NCI-H2227 treated with DMSO at 0.1 percent for 48 hours (cell line): ENCODE measurements at regions not wholly inside any gene's neighbourhood (a gene's known extent, or its start where the extent isn't known, plus 50 kb on each side); places are given as distances from the start of the nearest gene placed in this dataset.

Source experiments
- DNase-seq: peaks from one replicate; lab custom pipeline; 2025; lab: John Stamatoyannopoulos, UW

DNA sequence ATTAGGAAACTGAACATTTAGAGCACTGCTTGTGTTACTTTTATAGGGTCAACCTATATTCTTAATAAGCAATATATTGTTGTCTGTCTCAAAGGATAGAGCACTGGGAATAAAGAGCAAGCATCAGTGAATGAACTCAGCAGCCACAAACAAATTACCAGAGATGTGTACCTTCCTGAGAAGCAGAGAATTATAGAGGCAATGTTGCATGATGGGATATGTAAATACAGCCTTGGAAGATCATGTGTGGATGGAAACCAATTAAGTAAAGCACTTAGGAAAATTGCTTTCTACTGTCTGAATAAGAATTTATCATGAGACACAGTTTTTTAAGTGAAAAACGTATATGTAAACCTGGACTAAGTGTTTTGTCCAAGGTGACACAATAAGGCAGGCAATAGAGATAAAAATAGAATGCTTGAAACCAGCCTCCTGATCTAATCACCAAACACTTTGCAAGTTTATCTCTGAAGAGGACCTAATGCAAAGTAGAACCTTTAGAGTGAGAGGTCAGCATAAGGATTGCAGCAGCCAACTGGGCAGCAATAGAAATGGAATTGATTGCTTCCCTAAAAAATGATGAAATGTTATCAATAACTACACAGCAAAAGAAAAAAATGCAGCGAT lies 848.0 kb downstream of the TUSC7 start:
- peak; percentile 15 for DNase-seq

DNA sequence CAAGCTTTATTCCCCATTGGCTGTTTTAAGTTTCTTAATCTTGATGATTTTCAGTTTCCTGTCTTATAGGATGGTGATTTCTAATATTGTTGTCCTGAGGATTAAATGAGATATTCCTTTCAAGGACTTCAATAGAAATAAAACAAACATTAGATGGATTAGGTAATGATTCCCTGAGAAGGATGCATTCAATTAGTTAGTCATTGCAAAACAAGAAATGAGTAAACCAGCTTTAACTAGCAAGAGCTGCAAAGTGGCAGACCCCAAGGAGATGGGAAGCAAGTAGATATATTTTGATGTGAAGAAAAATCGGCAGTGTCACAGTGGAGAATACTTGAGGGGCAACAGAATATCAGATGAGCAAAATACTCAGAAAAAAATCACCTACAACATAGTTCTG lies 849.1 kb downstream of the TUSC7 start:
- DNase-seq, result no peak

DNA sequence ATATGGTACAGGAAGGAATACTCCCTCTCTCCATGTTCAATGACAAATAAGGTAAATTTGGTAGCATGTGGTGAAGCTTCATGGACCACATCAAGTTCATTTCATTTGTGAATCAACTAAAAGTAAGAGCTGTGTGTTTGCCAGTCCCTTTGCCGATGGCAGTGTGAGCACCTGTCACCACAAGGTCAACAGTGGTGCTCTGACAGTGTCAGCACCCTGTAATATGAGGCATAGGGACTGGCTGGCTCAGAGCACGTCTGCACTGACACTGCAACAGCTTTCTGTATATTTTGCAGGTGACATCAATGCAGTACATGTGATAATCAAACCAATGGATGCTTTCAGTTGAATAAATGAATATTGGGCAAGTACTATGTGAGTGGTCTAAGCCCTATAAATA lies 852.4 kb downstream of the TUSC7 start:
- DNase-seq, result no peak

DNA sequence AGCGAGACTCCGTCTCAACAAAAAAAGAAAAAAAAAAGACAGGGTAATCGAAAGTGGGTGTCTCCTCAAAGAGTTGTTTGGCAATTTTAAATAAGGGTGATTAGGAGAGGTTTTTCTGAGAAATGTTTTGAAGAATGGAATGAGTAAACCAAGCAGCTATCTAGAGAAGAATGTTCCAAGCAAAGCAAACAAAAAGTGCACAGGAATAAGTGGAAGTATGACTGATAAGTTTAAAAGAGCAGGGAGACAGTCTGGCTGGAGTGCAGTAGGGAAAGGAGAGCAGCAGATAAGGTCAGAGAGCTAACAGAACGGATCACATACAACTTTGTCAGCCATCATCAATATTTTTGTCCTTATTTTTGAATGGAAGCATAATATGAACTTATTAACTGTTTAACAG lies 853.5 kb downstream of the TUSC7 start:
- DNase-seq, result no peak

DNA sequence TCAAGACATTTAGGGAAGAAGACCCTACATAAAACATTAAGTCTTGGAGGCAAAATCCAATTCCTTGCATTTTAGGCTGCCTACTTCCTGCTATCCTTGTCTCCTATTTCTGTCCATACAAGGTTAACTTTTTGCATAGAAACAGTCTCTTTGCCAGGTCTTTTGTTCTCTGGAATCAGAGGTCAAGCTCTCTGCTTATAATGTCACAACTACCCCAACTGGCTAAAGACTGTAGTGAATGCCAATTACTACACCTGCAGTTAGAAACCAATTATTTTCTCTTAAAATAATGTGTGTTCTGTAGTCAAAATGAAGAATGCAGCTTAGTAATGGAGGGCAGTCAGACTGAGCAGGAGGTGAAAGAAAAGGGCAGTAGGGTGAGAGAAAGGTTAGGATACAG lies 856.2 kb downstream of the TUSC7 start:
- DNase-seq, result no peak

DNA sequence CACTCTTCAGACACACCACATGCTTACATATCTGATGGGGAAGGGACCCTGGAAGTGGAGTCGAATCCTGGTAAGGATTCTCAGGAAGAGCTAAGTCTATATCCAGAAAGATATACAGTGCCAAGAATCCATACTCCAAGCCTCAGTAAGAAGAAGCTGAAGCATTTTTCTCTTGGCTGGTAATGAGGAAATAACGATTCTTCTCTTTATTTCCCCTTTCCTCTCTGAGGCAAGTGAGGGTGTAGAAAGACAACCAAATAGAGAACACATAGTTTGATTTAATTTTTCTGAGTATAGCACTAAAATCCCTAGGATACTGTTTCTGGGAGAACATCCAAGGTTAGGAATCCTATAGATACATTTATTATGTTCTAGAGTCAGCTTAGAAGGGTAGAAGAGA lies 857.3 kb downstream of the TUSC7 start:
- no peak for DNase-seq

DNA sequence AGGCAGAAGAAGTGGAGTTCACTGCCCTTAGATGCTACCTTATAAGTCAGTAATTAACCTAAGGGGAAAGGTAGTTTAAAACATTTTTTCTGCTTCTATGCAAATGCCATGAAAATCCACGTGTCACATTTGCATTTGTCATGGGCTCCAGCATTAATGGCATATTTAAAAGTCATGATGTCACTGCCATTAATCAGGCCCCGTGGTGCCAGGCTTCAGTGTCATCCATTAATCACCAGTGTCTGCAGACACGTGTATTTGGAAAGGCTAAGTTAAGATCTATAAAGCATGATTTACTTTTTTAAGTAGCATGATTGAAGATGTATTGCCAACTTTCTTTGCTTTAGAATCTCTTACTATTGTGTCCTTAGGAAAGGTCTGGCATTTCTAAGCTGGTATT lies 857.8 kb downstream of the TUSC7 start:
- DNase-seq, result no peak

DNA sequence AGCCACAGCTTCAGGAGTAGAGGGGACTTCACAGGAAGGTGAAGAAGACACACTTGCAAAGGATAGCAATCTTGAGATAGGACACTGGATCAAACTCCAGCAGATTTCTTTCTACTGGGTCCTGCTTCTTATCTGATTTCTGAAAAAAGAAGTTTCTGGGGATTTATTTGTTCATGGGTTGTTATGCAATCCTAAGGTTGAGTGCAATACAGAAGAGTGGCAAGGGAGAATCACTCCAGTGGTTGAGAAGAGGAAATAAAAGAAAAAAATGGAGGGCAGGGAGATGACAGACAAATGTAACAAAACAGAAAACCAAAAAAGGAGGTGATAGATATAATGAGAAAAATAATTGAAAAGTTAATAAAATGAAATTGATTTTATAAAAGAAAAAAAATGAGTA lies 858.3 kb downstream of the TUSC7 start:
- DNase-seq, result no peak

DNA sequence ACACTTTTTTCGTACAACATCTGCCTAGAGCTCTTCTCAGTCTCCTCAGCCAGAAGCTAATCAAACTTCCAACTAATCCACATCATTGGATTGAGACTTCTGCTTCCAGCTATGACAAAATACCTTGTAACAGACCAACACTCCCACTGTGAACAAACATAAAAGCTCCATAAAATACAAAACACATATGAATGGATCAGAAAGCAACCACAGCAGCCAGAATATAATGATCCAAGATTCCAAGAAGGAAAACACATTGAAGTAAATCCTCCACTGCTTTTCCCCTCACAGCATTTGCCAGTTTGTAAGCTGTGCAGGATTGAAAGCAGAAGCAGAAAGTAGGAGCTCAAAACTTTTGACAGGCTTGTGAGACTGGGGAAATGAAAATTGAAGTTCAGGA lies 863.2 kb downstream of the TUSC7 start:
- DNase-seq, result no peak

DNA sequence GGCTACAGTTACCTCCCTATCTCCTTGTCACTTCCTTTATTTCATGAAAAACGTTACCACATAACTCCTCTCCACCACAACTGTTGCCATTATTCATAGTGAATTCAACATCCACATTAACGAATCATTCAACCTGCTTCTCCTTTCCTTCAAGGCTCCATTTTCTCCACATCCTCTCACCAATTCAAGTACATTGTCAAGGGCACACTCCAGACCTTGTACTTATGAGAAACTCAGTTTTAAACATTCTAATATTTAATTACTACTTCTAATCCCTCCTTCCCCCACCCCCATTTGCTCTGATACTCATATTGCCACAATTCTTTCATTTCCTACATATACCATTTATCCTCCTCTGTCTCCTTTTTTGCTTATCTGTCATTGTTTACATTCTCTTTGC lies 871.2 kb downstream of the TUSC7 start:
- DNase-seq, result no peak

DNA sequence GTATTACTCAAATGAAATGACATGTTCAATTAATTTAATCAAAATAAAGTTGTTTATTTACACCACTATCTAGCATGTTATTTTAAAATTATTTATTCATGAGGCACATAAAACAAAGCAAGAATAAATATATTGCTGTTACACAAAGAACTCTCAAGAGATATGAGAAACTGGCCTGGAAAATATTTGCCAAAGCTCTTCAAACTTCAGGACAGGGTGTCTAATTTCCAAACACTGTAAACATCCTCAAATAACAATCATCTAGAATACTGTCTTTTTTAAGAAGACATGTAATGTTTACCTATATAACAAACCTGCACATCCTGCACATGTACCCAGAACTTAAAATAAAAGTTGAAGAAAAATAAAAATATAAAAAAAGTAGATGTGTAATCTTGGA lies 876.6 kb downstream of the TUSC7 start:
- DNase-seq, result no peak

DNA sequence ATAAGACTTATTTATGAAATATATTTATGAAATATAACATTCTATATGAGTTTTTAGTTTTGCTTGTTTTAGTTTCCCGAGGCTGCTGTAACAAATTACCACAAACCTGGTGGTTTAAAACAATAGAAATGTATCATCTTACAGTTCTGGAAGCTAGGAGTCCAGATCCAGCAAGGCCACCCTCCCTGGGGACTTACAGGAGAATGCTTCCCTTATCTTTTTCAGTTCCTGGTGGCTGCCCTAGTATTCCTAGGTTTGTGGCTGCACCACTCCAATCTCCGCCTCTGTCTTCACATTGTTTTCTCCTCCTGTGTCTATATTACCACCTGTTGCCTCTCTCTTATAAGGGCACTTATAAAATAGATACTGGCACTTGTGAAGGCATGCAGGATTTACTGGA lies 877.8 kb downstream of the TUSC7 start:
- DNase-seq, result no peak

DNA sequence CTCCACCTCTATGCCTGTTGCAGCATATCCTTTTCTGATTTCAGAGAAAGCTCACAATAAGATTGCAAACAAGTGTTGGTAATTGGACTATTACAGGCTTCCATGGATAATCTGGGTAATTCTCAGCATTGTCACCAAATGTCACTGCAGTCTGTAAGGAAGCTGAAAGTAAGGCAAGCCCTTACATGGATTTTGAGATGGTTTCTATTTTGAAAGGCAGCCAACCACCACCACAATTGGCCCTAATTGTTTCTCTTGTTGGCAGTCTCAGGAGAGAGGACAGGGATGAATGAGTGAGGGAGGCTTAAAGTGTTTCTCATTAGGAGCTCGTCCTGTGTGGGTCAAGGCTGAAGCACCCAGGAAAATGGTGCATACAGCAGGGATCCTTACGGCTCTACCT lies 879.9 kb downstream of the TUSC7 start:
- DNase-seq, result peak; percentile 63

DNA sequence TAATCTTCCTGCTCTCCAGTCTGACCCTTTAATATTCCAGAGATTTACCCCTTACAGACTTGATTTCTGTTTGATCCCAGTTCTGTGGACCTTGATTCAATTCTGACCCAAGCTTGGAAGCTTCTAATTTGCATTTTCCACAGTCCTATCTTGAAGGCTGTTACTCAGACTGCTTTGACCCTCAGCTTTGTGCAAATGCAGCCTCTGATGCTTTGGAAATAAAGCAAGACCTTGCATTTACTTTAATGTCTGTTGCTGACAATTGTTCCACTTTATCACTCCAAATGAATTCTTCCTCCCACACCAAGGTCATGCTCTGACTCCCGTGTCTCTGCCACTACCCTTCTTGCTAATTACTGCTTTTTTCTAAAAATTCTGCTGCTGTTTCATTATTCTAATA lies 886.0 kb downstream of the TUSC7 start:
- no peak for DNase-seq

DNA sequence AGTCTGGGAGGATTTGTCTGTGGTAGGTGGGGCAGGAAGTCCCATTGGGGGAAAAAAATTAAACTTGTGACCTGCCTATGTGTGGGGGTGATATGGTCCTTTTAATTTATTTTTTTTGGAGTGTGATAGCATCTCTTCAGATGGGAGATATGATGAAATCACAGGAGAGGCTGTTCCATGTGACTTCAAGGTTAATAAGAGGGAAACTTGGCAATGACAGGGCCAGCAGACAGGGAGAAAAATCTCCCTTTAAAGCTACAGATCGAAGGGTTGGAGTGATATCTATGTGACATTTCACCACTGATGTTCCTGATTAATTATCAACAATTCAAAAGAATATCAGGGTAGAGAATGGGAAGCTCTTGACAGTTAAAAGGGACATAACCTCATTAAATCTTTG lies 886.9 kb downstream of the TUSC7 start:
- DNase-seq, result no peak

DNA sequence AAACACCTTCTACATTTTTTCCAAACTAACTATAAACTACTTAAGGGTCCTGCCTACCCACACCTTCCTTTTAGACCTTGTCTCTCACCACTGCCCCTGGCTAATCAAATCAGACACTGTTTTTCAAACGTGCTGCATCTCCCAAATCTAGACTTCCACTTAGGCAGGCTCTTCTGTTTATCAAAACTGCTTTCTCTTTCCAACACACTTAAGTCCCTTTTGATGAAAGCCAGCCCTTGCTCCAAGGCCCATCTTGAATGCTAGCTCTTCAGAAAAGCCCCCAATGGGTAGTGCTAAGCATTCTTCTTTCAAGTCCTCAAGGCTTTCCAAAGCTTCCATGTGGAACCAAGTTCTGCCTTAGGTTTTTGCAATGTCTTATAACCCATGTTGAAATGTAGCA lies 888.3 kb downstream of the TUSC7 start:
- DNase-seq, result no peak

DNA sequence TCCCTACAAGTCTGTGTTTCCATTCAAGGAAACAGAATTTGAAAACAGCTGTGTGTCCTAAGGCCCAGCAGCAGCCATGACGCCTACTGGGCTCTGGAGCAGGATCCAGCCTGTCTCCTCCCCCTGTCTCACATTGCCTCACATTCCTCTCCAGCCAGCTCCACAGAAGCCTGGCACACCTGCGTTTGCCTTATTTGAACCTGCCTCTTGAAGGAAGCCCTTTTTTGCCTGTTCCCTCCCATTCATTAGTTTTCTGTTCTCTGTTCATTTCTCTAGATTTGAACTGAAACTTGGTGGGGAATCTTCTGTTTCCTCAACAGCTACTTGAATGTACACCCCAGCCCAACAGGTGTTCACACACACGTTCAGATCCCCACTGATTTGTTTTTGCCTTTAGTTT lies 890.5 kb downstream of the TUSC7 start:
- DNase-seq, result no peak

DNA sequence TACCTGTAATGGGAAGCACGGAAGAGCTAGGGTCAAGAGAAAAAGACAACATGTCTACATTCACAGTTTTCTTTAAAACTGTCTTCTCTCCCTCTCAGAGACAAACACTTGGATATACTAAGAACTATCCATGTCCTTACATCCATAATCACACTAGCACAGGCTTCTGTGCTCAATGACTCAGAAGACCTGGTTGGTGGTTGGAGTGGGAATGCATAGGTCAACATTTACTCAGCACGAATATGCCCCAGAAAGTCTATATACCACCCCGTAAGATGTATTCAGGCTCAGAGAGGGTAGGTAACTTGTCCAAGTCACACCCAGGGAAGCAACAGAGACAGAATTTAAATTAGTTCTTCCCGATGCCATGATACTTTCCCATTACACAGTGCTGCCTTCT lies 891.1 kb downstream of the TUSC7 start:
- no peak for DNase-seq

DNA sequence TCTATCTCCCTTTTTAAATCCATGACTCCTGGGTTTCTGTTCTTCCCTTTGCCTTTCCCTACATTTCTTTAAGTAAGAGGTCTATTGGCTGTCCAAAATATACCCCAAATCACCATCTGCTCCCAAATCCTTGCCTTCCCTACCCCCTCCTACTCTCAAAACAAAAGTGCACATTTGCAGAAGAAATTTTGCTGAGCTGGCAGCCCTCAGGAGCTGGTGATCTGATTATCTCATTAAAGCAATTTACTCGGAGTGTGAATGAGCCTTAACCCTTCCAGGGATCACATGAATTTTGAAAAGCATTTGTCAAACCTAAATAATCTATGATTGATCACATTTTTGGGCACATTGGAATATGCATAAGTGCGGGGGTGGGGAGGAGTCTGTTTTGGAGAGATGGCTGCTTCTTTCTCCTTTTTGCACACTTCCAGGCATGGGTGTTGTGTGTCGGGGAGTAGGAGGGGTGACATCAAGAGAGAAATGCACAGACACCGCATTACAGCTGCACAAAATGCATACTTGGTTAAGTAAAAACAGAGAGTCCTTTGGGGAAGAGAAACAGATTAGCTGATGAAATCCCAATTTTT lies 892.6 kb downstream of the TUSC7 start:
- DNase-seq, result no peak

DNA sequence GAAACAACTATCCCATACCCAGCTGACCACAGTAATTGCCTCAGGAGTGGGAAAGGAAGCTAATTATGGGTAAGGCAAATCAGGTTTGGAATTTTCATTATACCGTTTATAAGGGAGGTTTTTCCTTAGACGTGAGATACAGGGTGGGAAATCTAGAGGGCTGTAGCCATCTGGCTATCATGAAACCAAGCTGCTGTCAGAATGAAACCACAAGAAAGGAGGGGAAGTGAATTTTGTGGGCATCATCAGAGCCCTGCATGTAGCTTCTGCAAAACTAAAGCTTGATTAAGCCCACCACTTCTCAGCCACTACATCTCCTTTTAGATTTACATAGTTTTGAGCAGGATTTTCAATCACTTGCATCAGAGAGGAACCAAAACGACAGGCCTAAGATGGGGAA lies 893.5 kb downstream of the TUSC7 start:
- no peak for DNase-seq

DNA sequence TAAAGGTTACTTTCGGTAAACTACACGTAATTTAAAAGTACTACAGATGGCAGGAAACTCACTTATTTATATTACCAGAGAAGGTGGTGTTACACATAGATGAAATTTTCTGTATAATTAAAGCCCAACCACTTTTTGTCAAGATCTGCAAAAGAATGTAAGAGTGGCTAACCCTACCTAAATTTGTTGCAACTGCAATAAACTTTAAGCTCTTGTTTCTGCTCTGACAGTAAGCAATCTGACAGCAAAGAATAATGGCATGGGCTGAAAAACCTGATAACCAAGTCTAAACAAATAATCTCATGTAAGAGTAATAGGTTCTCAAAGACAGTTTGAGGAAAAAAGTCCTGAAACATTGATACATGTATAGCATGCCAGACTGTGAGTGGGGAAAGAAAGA lies 897.3 kb downstream of the TUSC7 start:
- DNase-seq, result no peak

DNA sequence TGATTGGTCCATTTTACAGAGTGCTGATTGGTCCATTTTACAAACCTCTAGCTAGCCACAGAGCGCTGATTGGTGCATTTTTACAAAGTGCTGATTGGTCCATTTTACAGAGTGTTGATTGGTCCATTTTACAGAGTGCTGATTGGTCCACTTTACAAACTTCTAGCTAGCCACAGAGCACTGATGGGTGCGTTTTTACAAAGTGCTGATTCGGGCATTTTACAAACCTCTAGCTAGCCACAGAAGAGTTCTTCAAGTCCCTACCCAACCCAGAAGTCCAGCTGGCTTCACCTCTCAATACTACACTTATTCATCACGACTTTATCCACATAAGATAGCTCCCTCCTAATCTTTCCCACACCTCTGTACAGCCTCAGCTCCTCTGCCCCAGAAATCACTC lies 899.8 kb downstream of the TUSC7 start:
- no peak for DNase-seq

DNA sequence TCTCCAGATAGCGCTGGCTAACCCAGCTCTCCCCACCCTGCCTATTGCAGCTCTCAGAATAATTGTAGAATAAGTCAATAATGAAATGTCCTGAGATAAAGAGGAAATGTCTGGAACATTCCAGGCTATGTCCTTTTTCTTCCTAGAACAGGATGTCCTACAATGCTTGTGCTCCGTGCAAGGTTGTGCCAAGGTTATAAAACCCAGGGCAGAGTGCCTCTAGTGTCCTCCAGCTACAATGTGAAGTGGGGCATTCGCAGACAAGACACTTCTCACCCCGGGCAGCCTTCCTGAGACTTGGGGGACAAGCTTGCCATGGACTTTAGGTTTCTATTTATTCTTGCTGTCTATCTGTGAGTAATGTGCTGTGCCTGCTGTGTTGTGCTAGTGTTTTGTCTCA lies 900.6 kb downstream of the TUSC7 start:
- DNase-seq, result no peak

DNA sequence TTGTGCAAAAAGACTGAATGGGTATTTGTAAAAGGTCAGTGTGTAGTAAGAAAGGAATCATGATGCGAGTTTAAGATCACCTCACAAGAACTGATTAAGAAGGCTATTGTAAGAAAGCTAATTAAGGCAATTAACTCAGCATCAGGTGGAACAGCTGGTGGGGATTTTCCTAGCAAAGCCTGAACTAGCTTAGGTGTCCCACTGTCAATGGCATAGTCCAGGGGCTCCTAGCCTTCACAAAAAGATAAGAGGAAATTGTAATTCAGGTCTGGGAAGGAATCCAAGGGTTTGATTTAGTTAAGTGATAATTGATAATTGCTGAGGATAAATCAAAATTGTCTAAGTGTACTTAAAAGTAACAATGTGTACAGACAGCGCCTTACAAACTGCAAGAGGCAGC lies 901.6 kb downstream of the TUSC7 start:
- DNase-seq, result no peak

DNA sequence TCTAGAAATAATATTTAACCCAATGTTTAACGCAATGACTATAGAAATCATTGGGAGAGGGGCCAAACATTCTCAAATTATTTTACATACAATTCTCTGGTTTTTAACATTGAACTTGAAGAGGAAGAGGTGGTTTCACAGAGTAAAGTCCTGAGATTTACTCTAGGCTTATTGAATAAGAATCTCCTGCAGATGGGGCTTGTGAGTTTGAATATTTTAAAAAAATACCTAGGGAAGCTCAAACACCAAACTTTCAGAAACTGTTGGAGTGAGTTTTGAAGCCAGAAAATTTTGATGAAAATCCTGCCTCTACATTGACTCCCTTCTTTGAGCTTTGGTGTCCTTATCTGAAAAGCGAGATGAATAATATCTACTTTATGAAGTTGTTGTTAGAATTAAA lies 906.6 kb downstream of the TUSC7 start:
- DNase-seq, result no peak
